Tibial nerve (tissue), 3 donors: ENCODE measurements at regions not wholly inside any gene's neighbourhood (a gene's known extent, or its start where the extent isn't known, plus 50 kb on each side); places are given as distances from the start of the nearest gene placed in this dataset.

Experiments used
- POLR2A ChIP-seq, 2 donors: fragments of 450-650 bp; IDR thresholded peaks; one replicate each; pipeline ENCODE4 v1.6.1; 2017; ENCODE audit warnings: antibody characterized with exemption in 2 of 2, mild to moderate bottlenecking in 2 of 2, moderate library complexity in 2 of 2
- TF ChIP-seq, protein P1 (sequence below), 5 experiments: fragments of 200-600 bp in 3 of 5; fragments of 450-650 bp in 2 of 5; sonication (generic) in 3 of 5; IDR thresholded peaks; one replicate each; pipeline ENCODE4 v1.5.1; 2016 to 2019; ENCODE audit warnings: antibody characterized with exemption in 5 of 5, mild to moderate bottlenecking in 3 of 5, moderate library complexity in 2 of 5

- TF ChIP-seq, protein P1, sequence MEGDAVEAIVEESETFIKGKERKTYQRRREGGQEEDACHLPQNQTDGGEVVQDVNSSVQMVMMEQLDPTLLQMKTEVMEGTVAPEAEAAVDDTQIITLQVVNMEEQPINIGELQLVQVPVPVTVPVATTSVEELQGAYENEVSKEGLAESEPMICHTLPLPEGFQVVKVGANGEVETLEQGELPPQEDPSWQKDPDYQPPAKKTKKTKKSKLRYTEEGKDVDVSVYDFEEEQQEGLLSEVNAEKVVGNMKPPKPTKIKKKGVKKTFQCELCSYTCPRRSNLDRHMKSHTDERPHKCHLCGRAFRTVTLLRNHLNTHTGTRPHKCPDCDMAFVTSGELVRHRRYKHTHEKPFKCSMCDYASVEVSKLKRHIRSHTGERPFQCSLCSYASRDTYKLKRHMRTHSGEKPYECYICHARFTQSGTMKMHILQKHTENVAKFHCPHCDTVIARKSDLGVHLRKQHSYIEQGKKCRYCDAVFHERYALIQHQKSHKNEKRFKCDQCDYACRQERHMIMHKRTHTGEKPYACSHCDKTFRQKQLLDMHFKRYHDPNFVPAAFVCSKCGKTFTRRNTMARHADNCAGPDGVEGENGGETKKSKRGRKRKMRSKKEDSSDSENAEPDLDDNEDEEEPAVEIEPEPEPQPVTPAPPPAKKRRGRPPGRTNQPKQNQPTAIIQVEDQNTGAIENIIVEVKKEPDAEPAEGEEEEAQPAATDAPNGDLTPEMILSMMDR (IDR thresholded peaks at IDR 0.05), result no peak
- no peak for TF ChIP-seq POLR2A (IDR thresholded peaks at IDR 0.05)
Measured at GRCh38 chr22:34283844-34284243, 363.6 kb upstream of the LARGE1 start.
